GM13977 (cell line): ENCODE measurements at regions not wholly inside any gene's neighbourhood (a gene's known extent, or its start where the extent isn't known, plus 50 kb on each side); places are given as distances from the start of the nearest gene placed in this dataset.

Experiments used
- DNase-seq: peaks from one replicate; pipeline ENCODE4 v3.0.0; 2012; ENCODE audit warnings: low spot score
- in situ Hi-C: fragments of 300-500 bp; cut with MboI; formaldehyde crosslinking; loops from one replicate; pipeline ENCODE4 v1.12.0; 2022; ENCODE audit warnings: low sequenced_read_pairs, low pct_unique_long_range_greater_than_20kb, mixed read lengths, inconsistent platforms; ENCODE audit not compliant: unreplicated experiment
- TF ChIP-seq, protein P1 (sequence below): IDR thresholded peaks from 2 replicates; pipeline ENCODE4 v1.5.1; 2012; ENCODE audit warnings: mild to moderate bottlenecking, control low read depth; ENCODE audit not compliant: insufficient read depth; ENCODE audit errors: extremely low read depth, missing control alignments

DNA sequence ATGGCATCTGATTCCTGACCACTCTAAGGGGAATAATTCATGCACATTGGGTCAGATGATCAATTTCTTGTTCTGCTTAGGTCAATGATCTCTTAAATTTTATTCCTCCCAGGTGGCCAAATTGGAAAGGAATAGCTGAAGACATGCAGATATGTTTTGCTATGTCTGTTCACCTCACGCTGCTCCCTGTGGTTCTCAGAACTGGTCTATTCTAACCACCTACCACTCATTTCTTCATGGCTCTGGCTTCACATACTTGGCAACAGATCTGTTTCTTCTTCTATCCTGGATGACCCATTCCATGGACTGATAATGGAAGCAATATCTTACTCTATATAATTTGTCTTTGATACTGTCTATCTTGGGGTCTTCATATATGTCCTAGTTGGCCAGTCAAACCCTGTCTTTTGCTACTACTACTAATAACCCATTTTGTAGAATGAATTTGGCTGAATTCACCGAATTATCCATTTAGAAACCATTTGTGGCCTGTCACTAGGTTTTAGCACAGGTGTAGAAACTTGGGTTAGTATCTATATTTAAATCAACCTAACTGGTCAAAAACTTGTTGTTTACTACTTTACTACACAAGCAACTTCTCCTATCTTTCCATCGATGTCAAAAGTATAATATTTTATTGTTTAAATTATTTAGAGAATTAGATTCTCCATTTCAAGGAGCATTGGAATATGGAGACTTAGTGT lies 650.9 kb downstream of the TLE4 start:
- no peak for DNase-seq
- in situ Hi-C loops, result no loop called here
- TF ChIP-seq, protein P1, sequence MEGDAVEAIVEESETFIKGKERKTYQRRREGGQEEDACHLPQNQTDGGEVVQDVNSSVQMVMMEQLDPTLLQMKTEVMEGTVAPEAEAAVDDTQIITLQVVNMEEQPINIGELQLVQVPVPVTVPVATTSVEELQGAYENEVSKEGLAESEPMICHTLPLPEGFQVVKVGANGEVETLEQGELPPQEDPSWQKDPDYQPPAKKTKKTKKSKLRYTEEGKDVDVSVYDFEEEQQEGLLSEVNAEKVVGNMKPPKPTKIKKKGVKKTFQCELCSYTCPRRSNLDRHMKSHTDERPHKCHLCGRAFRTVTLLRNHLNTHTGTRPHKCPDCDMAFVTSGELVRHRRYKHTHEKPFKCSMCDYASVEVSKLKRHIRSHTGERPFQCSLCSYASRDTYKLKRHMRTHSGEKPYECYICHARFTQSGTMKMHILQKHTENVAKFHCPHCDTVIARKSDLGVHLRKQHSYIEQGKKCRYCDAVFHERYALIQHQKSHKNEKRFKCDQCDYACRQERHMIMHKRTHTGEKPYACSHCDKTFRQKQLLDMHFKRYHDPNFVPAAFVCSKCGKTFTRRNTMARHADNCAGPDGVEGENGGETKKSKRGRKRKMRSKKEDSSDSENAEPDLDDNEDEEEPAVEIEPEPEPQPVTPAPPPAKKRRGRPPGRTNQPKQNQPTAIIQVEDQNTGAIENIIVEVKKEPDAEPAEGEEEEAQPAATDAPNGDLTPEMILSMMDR, result no peak

DNA sequence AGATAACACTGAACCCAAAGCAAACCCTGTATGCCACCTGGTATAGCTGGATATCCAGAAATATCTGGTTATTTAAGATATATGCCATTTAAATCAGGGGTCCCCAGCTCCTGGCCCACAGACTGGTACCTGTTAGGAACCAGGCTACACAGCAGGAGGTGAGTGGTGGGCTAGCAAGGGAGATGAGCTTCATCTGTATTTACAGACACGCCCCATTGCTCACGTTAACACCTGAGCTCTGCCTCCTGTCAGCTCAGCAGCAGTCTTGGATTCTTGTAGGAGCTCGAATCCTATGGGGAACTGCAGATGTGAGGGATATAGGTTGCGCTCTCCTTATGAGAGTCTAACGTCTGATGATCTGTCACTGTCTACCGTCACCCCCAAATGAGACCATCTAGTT lies 646.6 kb downstream of the TLE4 start:
- in situ Hi-C loops, result no loop called here
- no peak for DNase-seq
- TF ChIP-seq, protein P1, result no peak

DNA sequence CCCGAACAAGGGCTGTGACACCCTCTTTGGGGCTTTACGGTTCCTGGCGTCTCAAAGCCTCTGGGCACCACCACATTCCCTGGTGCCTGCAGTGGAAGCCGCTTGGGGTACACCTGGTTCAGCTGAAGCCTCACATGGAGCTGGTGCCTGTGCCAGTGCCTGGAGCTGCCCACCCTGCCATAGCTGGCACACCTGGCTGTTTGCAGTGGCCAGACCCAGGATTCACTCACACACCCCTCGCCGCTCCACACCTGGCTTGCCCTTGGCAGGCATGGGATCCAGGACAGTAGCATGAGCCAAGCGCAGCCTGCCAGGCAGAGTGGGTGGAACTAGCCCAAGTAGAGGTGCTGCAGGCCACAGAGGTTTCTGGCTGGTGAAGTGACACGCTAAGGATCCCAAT lies 641.8 kb downstream of the TLE4 start:
- in situ Hi-C loops, result no loop called here
- DNase-seq, result no peak
- TF ChIP-seq, protein P1, result no peak

DNA sequence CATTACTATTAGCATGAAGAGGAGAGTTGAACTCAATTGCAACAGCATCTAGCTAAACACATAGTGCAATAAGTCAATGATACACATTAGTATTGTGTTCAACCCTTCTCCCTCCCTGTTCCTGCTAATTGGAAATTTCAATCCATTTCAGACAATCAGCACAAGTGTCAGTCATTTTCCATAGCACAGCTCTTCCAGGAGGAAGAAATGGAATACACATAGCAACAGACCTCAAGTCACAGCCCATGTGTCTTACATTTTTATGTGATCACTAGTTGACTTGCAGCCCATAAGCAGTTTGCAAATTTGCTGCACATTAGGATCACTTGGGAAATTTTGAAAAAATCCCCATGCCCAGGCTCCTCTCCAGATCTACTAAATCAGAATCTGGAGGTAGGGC lies 636.9 kb downstream of the TLE4 start:
- TF ChIP-seq, protein P1, result no peak
- no peak for DNase-seq
- in situ Hi-C loops, result no loop called here

DNA sequence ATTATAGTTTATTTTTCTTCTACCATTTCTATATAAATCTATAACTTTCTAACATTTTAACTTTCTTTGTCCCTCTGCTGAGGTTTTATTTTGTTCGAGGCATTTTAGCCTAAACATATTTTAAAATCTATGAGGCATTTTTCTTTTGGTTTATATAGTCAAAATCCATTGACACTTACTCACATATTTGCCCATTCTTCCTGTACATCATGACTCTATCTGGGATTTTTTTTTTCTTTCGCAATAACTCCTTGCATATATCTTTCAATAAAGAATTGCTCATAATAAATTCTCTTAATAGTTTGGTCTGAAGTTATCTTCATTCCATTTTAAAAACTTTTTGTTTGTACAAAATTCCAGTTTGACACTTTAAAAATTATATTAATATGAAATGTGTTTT lies 632.3 kb downstream of the TLE4 start:
- in situ Hi-C loops, result no loop called here
- TF ChIP-seq, protein P1, result no peak
- no peak for DNase-seq

DNA sequence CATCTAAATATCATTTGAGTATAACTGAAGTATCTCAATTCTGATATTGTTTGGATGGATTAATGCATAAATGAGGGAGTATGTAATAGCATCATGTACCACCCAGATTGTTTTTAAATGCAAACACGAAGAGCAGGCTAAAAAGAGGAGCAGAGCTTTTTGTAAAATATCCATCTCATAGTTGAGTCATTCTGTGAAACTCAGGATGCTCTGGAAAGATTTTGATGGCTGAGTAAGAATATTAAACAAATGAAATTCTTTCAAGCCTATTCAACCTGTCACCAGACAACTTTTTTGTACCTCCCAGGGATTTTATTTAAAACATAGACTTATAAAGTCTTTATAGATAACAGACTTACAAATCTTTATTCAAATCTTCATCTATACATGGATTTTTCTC lies 625.9 kb downstream of the TLE4 start:
- TF ChIP-seq, protein P1, result no peak
- DNase-seq, result no peak
- in situ Hi-C loops, result no loop called here
